KMS-11 (cell line): ENCODE measurements at regions not wholly inside any gene's neighbourhood (a gene's known extent, or its start where the extent isn't known, plus 50 kb on each side); places are given as distances from the start of the nearest gene placed in this dataset.

Source experiments
- H2AFZ ChIP-seq: fragments of 200-600 bp; sonication (generic); 2 replicates; pipeline ENCODE4 v1.6.1; 2016; ENCODE audit warnings: antibody characterized with exemption, mixed run types, low read depth
- H3K27ac ChIP-seq: fragments of 200-600 bp; sonication (generic); 2 replicates; pipeline ENCODE4 v1.6.1; 2016; ENCODE audit warnings: mild to moderate bottlenecking, mixed run types
- H3K27me3 ChIP-seq: fragments of 200-600 bp; sonication (generic); 2 replicates; pipeline ENCODE4 v1.6.1; 2017; ENCODE audit warnings: mild to moderate bottlenecking, low read depth, mixed run types, moderate library complexity; ENCODE audit not compliant: insufficient read depth
- H3K36me3 ChIP-seq: fragments of 200-600 bp; sonication (generic); 2 replicates; pipeline ENCODE4 v1.6.1; 2017; ENCODE audit warnings: mild to moderate bottlenecking, mixed run types; ENCODE audit not compliant: insufficient read depth
- H3K4me1 ChIP-seq: fragments of 200-600 bp; sonication (generic); 2 replicates; pipeline ENCODE4 v1.6.1; 2016; ENCODE audit warnings: mild to moderate bottlenecking, low read depth, mixed run types; ENCODE audit not compliant: poor library complexity, severe bottlenecking
- H3K4me2 ChIP-seq: fragments of 200-600 bp; sonication (generic); 2 replicates; pipeline ENCODE4 v1.7.0; 2016; ENCODE audit warnings: mild to moderate bottlenecking, mixed run types
- H3K4me3 ChIP-seq: fragments of 200-600 bp; sonication (generic); IDR thresholded peaks from 2 replicates; pipeline ENCODE4 v1.6.1; 2017; ENCODE audit warnings: low read depth, low read length, mixed read lengths; ENCODE audit not compliant: insufficient read depth
- H3K79me2 ChIP-seq: fragments of 200-600 bp; sonication (generic); 2 replicates; pipeline ENCODE4 v1.6.1; 2016; ENCODE audit warnings: low read depth, mixed run types; ENCODE audit not compliant: insufficient read depth
- H3K9ac ChIP-seq: fragments of 200-600 bp; sonication (generic); 2 replicates; pipeline ENCODE4 v1.6.1; 2016; ENCODE audit warnings: mild to moderate bottlenecking, mixed run types
- H4K20me1 ChIP-seq: fragments of 200-600 bp; sonication (generic); 2 replicates; pipeline ENCODE4 v1.6.1; 2016; ENCODE audit warnings: mild to moderate bottlenecking, mixed run types; ENCODE audit not compliant: insufficient read depth
- TF ChIP-seq, protein P1 (sequence below): fragments of 200-600 bp; sonication (generic); conservative IDR thresholded peaks from 2 replicates; pipeline ENCODE4 v1.6.1; 2017; ENCODE audit warnings: low read depth, mild to moderate bottlenecking, antibody characterized with exemption, low read length, moderate library complexity, mixed read lengths

DNA sequence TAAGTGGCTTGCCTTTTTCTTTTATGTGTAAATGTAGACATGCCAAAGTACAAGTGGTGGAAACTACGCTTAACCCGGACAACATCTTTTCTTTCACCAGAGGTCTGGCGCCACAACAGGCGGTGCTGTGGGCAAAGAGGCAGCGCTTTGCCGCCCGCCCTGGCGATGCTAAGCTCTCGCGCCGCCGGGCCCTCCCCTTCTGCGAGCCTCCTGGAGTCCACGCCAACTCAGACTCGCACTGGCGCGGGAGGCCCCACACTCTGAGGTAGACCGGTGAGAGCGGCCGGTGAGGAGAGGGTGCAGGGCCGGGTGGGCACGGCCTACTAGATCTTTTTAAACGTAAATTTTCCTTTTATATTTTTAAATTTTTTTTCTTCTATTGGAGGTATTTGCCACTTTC lies 2253.1 kb upstream of the C9orf72 start:
- H3K27me3 ChIP-seq, result no peaks in the 10 kb centered on the region
- H3K9ac ChIP-seq, result no peak overlapping the region
- H3K27ac ChIP-seq, result no peak overlapping the region
- H3K79me2 ChIP-seq, result no peaks in the 10 kb centered on the region
- H3K4me1 ChIP-seq, result no peaks in the 10 kb centered on the region
- no peaks in the 10 kb centered on the region for H3K36me3 ChIP-seq
- H2AFZ ChIP-seq, result no peak overlapping the region
- TF ChIP-seq, protein P1, sequence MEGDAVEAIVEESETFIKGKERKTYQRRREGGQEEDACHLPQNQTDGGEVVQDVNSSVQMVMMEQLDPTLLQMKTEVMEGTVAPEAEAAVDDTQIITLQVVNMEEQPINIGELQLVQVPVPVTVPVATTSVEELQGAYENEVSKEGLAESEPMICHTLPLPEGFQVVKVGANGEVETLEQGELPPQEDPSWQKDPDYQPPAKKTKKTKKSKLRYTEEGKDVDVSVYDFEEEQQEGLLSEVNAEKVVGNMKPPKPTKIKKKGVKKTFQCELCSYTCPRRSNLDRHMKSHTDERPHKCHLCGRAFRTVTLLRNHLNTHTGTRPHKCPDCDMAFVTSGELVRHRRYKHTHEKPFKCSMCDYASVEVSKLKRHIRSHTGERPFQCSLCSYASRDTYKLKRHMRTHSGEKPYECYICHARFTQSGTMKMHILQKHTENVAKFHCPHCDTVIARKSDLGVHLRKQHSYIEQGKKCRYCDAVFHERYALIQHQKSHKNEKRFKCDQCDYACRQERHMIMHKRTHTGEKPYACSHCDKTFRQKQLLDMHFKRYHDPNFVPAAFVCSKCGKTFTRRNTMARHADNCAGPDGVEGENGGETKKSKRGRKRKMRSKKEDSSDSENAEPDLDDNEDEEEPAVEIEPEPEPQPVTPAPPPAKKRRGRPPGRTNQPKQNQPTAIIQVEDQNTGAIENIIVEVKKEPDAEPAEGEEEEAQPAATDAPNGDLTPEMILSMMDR, result no peak
- H4K20me1 ChIP-seq, result no peaks in the 10 kb centered on the region
- H3K4me3 ChIP-seq, result no peak overlapping the region
- H3K4me2 ChIP-seq, result no peak overlapping the region

DNA sequence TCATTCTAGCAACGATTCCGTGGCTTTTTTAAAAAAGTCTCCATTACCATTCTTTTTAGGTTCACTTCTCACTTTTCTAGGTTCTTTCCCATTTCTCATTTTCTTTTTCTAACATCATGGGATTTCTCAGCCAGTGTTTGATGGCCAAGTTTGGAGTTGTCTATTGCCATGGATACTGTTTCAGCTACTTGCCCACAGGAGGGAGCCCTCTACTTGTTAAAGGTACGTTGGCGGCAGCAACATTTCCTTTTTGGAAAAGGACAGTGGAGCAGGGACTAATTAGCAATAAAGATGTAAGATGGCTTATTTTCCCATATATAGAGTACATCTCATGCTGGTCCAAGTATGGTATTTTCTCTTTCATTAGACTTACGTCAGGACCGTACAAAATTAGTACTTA lies 2257.5 kb upstream of the C9orf72 start:
- Histone ChIP-seq H3K27me3 (no peaks in the 10 kb centered on the region), H3K4me2 (no peak overlapping the region), H2AFZ (no peak overlapping the region), H3K36me3 (no peaks in the 10 kb centered on the region), H3K79me2 (no peaks in the 10 kb centered on the region), H3K4me1 (no peaks in the 10 kb centered on the region), H3K4me3 (no peak overlapping the region), H3K27ac (no peak overlapping the region), H4K20me1 (no peaks in the 10 kb centered on the region), H3K9ac (no peak overlapping the region)
- TF ChIP-seq, protein P1, result peak; percentile 30

DNA sequence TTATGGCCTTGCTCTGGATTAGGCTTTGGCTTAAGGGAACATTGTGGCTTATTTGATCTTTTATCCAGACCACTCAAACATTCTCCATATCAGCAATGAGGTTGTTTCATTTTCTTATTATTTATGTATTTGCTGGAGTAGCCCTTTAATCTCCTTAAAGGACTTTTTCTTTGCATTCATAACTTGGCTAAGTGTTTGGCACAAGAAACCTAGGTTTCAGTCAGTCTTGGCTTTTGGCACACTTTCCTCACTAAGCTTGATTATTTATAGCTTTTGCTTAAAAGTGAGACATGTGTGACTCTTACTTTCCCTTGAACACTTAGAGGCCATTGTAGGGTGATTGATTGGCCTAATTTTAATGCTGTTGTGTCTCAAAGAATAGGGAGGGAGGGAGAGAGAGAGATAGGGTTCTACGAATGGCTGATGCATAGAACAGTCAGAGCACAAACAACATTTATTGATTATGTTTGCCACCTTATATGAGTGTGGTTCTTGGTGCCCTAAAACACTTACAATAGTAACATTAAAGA lies 2265.3 kb upstream of the C9orf72 start:
- Histone ChIP-seq H3K27ac (no peak overlapping the region), H4K20me1 (no peaks in the 10 kb centered on the region), H3K4me2 (no peak overlapping the region), H3K79me2 (no peaks in the 10 kb centered on the region), H2AFZ (no peak overlapping the region), H3K27me3 (no peaks in the 10 kb centered on the region), H3K9ac (no peak overlapping the region), H3K36me3 (no peaks in the 10 kb centered on the region), H3K4me1 (no peaks in the 10 kb centered on the region), H3K4me3 (no peak overlapping the region)
- TF ChIP-seq, protein P1, result no peak

DNA sequence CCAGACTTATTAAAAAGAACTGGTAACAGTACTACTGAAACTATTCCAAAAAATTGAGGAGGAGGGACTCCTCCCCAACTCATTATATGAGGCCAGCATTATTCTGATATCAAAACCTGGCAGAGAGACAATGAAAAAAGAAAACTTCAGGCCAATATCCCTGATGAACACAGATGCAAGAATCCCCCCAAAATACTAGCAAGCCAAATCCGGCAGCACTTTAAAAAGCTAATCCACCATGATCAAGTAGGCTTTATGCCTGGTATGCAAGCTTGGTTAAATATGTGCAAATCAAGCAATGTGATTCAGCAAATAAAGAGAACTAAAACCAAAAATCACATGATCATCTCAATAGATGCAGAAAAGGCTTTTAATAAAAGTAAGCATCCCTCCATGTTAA lies 2271.0 kb upstream of the C9orf72 start:
- H3K4me2 ChIP-seq, result no peak overlapping the region
- no peak overlapping the region for H3K27ac ChIP-seq
- no peak overlapping the region for H2AFZ ChIP-seq
- TF ChIP-seq, protein P1, result no peak
- no peaks in the 10 kb centered on the region for H3K79me2 ChIP-seq
- H3K4me3 ChIP-seq, result no peak overlapping the region
- no peaks in the 10 kb centered on the region for H3K36me3 ChIP-seq
- no peaks in the 10 kb centered on the region for H4K20me1 ChIP-seq
- no peaks in the 10 kb centered on the region for H3K27me3 ChIP-seq
- no peaks in the 10 kb centered on the region for H3K4me1 ChIP-seq
- no peak overlapping the region for H3K9ac ChIP-seq

GRCh38 chr9:29850664-29851063 lies 2277.4 kb upstream of the C9orf72 start:
- H3K4me3 ChIP-seq, result no peak overlapping the region
- TF ChIP-seq, protein P1, result no peak
- no peaks in the 10 kb centered on the region for H3K79me2 ChIP-seq
- H3K36me3 ChIP-seq, result no peaks in the 10 kb centered on the region
- no peak overlapping the region for H3K27ac ChIP-seq
- no peaks in the 10 kb centered on the region for H4K20me1 ChIP-seq
- no peaks in the 10 kb centered on the region for H3K27me3 ChIP-seq
- no peaks in the 10 kb centered on the region for H3K4me1 ChIP-seq
- no peak overlapping the region for H3K4me2 ChIP-seq
- no peak overlapping the region for H2AFZ ChIP-seq
- no peak overlapping the region for H3K9ac ChIP-seq
